Renal pelvis (tissue), 1 donor: ENCODE measurements at regions not wholly inside any gene's neighbourhood (a gene's known extent, or its start where the extent isn't known, plus 50 kb on each side); places are given as distances from the start of the nearest gene placed in this dataset.
"Not testable (repeated sequence)": the region's sequence is repeated elsewhere in the genome, so short reads cannot be mapped to it uniquely, and the experiment has no call there.

ENCODE experiments used
- DNase-seq: peaks from one replicate; pipeline ENCODE4 v3.0.0-alpha.2; 2013

DNA sequence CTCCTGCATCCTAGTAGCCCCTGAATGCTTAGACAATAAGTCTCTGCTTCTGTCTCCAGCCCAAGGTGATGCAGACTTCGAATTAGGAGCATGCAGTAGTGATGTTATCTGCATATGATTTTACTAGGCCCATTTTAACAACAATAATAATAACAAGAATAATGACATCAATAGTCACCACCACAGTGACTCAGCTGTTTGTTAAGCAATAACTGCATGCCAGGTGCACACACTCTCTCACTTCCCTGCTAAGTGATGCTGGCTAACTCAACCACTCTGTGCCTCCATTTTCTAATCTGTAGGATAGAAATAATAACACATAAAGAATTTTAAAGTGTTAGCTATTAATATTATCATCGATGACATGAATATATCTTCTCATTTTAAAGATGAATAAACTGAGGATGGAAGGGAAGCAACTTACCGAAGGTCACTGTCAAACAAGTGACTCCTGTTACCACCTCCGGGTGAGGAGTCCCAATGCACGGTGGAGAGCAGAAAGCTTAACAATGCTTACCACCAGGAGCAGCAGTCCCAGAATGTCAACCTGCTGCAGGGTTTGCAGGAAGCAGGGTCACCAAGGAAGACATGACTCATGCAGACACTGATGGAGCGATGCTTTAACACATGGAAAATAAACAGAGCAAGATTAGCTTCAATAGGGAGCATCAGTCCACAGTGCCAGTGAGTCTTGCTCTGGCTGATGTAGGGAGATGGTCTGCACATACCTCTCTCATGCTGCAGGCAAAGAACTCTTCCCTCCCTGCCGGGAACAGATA lies 290.2 kb downstream of the SPATA17 start:
- DNase-seq = no peak

DNA sequence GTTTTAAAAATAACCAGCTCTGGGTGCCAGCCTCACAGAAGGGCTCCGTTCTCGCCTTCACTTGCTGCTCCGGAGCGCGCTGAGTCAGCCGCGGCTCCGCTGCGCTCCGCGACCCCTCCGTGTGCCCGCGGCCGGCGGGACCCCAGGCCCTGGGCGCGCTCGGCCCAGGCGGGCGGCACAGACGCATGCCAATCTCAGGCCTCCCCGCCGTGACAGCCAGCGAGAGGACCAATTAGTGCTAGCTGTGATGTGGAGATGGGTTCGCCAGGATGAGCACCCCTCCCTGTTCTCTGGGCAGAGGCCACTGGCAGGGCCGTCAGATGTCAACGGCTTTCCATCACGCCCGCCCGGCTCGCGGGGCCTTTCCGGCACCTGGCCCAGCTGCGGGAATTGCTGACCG lies 293.8 kb downstream of the SPATA17 start:
- DNase-seq = no peak

DNA sequence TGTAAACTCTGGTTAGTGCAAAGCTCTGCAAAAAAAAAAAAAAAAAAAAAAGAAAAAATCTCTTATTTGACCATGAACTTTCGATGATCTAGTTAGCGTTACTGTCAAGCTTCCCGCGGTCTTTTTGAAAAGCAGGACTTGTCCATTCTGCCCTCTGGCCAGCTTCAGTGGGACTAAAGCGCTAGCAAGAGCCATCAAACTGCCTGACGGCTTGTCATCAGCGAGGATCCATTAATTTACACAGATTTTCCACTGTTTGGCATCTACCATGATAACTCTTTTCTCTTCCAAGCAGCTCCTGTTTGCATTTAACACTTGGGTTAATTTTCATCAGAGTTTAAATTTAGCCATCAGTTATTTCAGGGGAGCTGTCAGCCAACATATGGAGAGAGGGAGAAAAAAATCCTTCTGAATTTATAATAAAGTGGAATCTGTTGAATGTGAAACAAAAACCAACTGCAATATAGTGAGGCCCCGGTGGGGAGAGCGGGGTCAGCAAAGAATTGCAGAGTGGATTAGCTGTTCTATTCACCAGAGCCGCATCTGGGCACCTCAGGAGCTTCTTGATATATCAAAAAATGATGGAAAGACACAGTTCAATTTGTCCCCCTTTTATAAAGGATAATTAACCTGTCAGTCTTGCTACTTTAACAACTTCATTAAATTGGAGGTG lies 298.2 kb downstream of the SPATA17 start:
- DNase-seq = no peak

- DNase-seq = no peak
Measured at GRCh38 chr1:217943361-217943760, 312.2 kb downstream of the SPATA17 start.

- no peak for DNase-seq
Measured at GRCh38 chr1:217944550-217944949, 313.4 kb downstream of the SPATA17 start.

DNA sequence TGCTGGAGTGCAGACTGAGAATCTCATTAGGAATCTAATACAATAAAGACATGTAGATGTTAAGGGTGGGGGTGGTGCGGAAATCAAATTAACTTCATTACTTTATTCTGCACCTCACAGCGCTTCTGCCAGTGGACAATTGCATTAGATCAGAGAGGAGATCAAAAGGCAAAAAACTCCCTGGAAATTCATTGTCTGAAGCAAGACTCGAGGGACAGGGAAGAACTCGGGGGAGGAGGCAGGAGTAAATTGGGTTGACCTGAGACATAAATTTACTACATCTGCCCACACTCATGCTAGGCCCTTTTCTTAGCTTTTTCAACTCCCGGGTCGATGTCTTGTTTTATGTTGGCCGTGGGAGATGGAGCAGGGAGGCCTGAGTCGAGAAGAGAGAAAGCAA lies 315.4 kb downstream of the SPATA17 start:
- DNase-seq = peak; percentile 61

- DNase-seq = no peak
Measured at GRCh38 chr1:217948741-217949140, 317.6 kb downstream of the SPATA17 start.

DNA sequence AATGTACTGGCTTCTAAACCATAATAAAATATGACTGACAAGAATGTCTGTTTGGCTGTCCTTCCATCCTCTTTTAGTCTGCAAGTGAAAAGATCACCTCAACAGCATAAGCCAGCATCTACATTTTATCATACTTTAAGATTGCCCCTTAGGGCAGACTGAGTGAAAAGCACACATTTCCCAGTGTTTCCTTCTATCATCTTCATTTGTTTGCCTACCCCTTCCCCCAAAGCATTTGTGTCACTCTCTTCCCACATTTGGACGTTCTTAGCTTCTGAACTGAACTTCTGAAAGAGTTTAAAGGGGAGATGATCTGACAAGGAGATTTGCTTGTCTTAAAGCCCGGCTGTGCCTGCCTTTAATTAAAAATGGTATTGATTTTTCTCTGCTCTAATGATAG lies 322.2 kb downstream of the SPATA17 start:
- DNase-seq = no peak

DNA sequence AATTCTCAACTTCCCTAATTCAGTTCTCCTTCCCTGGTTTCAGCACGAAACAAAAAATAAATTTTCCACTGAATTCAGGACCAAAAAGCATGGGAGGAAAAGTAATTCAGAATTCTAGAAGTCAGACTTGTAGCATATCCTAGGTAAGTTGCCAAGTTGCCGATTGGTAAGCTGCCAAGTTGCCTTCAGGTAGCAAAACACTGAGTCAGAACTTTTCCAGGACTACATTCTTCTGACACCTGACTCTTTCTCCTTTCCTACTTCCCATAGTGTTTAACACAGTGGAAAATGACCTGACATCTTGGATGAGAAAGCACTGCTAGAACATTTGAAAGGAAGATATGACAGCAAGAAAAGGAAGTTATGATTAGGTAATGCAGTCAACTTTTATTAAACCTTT lies 322.8 kb downstream of the SPATA17 start:
- no peak for DNase-seq

DNA sequence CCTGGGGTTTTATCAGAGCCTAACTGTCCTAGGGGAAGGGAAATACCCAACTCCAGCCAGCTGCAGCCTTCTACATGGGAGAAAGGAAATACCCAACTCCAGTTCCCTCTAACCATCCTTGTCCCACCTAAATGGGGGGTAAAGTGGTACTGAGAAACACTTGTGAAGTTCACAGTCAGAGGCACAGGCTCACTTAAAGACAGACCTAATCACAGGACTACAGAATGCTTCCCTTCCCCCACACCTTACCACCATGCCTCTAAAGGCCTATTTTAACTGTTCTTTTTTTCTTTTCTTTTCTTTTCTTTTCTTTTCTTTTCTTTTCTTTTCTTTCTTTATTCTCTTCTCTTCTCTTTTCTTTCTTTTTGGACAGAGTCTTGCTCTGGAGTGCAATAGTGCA lies 324.6 kb downstream of the SPATA17 start:
- no peak for DNase-seq

DNA sequence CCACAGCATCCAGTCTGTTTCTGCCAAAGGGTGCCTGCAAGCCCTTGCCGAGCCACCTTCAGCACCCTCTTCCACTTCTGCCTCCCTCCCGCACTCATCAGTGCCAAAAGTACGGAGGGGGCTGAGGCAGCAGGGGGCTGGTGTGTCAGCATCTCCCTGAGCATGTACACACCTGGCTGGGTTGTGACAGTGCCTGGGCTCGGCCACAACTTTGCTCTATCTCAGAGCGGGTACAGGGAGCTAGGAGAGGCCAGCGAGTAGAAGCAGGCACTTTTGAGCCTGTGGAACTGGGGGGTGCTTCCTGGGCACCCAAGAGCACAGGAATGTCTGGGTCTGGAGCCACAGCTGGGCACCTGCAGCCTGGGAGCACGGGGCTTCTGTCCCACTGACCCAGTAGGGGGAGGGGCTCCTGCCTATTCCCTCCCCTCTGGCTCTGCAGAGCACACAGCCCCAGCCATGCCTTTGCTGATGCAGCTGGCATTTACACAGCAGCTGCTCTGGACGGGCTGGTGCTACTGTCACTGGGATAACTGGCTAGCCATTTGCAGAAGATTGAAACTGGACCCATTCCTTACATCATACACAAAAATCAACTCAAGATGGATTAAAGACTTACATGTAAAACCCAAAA lies 319.8 kb upstream of the RRP15 start:
- no peak for DNase-seq

DNA sequence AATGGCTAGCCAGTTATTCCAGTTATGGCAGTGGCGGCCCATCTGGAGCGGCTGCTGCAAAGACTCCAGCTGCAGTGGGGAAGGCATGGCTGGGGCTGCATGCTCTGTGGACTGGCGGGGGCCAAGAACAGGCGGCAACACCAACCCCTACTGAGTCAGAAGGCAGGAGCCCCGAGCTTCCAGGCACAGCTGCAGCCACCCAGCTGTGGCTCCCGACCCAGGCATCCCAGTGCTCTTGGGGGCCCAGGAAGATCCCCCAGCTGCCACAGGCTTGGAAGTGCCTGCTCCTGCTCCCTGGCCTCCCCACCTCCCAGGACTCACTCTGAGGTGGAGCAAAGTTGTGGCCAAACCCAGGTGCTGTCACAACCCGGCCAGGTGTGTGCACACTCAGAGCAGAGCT lies 317.0 kb upstream of the RRP15 start:
- DNase-seq = no peak

GRCh38 chr1:217969428-217969827 lies 315.7 kb upstream of the RRP15 start:
- no peak for DNase-seq

DNA sequence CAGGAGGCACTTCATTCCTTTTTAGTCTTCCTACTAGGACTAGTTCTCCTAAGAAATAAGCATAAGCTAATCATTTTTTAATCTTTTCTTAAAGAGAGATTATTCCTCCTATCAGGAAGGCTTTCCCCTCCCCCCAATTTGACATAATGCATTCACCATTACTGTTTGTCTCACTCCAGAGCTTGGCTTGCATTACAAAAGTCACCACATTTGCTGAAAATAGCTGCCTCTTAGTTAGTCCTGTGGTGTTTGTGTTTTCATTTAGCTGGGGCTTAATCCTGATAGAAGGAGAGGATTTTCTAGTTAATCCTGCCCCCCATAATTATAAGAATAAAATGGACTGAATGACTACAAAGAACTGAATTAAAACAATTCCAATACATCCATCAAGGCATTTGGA lies 307.1 kb upstream of the RRP15 start:
- no peak for DNase-seq

DNA sequence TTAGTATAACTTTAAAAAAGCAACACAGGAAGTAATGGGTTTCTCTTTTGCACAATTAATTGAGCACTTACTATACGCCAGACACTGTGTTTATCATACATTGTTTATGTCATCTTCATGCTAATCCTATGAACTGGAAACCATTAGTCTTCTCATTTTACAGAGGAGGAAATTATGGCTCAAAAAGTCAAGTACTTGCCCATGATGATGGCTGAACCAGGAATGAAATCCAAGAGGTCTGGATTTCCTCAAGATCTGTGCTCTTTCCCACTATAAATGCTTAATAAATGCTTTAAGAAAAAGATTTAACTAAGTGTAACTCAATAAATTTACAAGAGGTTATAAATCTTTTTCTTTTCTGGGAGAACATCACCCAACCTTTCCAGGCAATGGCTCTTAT lies 303.7 kb upstream of the RRP15 start:
- DNase-seq = no peak

DNA sequence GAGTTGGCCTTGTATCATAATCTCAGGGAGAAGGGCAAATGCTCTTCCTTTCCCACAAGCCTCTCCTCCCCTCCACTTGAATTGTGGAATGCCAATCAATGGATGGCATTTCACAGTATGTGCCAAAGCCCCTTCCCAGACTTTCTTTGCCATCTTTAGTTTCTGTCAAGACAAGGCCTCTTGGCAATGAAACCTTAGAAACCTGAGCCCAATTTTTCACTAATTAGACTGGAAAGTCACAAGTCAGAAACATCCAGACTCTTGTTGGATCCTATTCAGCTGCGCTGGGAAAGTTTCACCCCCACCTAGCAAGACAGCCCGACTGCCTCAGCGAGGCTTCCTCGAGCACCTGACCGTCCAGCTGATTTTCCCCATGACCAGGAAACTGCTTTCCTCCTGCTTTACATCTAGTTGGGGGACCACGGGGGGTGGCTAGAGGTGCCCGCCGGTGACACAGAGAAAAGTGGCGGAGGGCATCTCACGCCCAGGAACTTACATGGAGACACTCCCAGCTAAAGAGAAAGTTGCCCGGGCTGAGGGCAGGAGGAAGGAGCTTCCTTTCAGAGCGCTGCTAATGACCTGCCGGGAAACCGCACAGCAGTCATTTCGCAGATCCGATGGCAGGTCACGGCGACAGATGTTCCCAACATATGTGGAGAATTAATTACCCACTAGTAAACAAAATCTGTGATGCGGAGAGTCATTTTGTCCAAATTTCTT lies 302.6 kb upstream of the RRP15 start:
- peak; percentile 11 for DNase-seq

- no peak for DNase-seq
Measured at GRCh38 chr1:217983051-217983375, 302.1 kb upstream of the RRP15 start.

DNA sequence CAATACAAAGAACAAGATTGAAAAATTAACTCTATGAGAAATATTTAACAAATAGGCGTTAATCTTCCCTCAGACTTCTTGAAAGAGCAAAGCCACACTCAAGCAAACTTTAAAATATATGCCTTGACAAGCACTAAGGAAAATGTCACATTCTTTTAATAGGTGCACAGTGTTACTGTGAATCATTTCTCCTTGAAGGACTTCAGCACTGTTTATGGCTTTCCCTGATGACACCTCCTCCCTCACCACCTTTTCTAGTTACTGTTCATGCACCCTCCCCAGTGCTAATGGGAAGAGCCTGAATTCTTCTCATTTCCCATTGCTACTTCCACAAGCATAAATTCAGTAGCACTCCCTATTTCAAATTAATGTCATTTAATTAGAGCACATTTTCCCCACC lies 299.5 kb upstream of the RRP15 start:
- no peak for DNase-seq

GRCh38 chr1:217989510-217989909 lies 295.6 kb upstream of the RRP15 start:
- DNase-seq = no peak

- DNase-seq = no peak
Measured at GRCh38 chr1:217993439-217993838, 291.7 kb upstream of the RRP15 start.

GRCh38 chr1:218008296-218008695 lies 276.8 kb upstream of the RRP15 start:
- not testable (repeated sequence) for DNase-seq

GRCh38 chr1:218015106-218015505 lies 270.0 kb upstream of the RRP15 start:
- DNase-seq = not testable (repeated sequence)

GRCh38 chr1:218024211-218024720 lies 260.8 kb upstream of the RRP15 start:
- no peak for DNase-seq
